Hypothalamus (tissue), 51 donors: ENCODE measurements at regions not wholly inside any gene's neighbourhood (a gene's known extent, or its start where the extent isn't known, plus 50 kb on each side); places are given as distances from the start of the nearest gene placed in this dataset.
A peak's percentile ranks its signal among the peaks of the same experiment; 100 is the strongest.

ENCODE experiments used
- DNase-seq, 51 donors: peaks; one replicate each; lab custom pipeline; 2025; lab: John Stamatoyannopoulos, UW

GRCh38 chr6:4624726-4625125 lies 151.5 kb upstream of the CDYL start:
- no peak for DNase-seq

- no peak for DNase-seq
Observed at GRCh38 chr6:4620284-4621151, 155.7 kb upstream of the CDYL start.

- no peak for DNase-seq
Observed at GRCh38 chr6:4616311-4616710, 159.9 kb upstream of the CDYL start.

GRCh38 chr6:4615891-4616290 lies 160.3 kb upstream of the CDYL start:
- DNase-seq, result no peak

GRCh38 chr6:4615231-4615630 lies 161.0 kb upstream of the CDYL start:
- no peak for DNase-seq

GRCh38 chr6:4614637-4615036 lies 161.6 kb upstream of the CDYL start:
- no peak for DNase-seq

GRCh38 chr6:4613795-4614194 lies 162.4 kb upstream of the CDYL start:
- no peak for DNase-seq

GRCh38 chr6:4613381-4613780 lies 162.8 kb upstream of the CDYL start:
- no peak for DNase-seq

GRCh38 chr6:4612636-4613171 lies 163.5 kb upstream of the CDYL start:
- no peak for DNase-seq

GRCh38 chr6:4611429-4612129 lies 164.6 kb upstream of the CDYL start:
- DNase-seq, result no peak

GRCh38 chr6:4610256-4610655 lies 165.9 kb upstream of the CDYL start:
- peak in 1 of 51 donors; percentile 9 for DNase-seq

GRCh38 chr6:4608361-4609115 lies 167.7 kb upstream of the CDYL start:
- DNase-seq, result peak in 46 of 51 donors; percentile 12 to 95 (median 70)

- peak in 2 of 51 donors; percentile 47 to 64 for DNase-seq
Observed at GRCh38 chr6:4607793-4608192, 168.4 kb upstream of the CDYL start.

GRCh38 chr6:4606821-4607704 lies 169.1 kb upstream of the CDYL start:
- peak in 44 of 51 donors; percentile 6 to 80 (median 36) for DNase-seq

GRCh38 chr6:4606016-4606415 lies 170.2 kb upstream of the CDYL start:
- DNase-seq, result no peak

GRCh38 chr6:4603856-4604369 lies 172.3 kb upstream of the CDYL start:
- DNase-seq, result no peak

- no peak for DNase-seq
Observed at GRCh38 chr6:4603291-4603690, 172.9 kb upstream of the CDYL start.

- no peak for DNase-seq
Observed at GRCh38 chr6:4599924-4600323, 176.3 kb upstream of the CDYL start.

GRCh38 chr6:4598384-4598995 lies 177.7 kb upstream of the CDYL start:
- DNase-seq, result no peak
